ENCODE measurements at regions not wholly inside any gene's neighbourhood (a gene's known extent, or its start where the extent isn't known, plus 50 kb on each side); places are given as distances from the start of the nearest gene placed in this dataset.
A peak's percentile ranks its signal among the peaks of the same experiment; 100 is the strongest.

GRCh38 chr17:70879401-70879800, 710.1 kb downstream of the KCNJ2 start:
- DNase-seq: no peak

GRCh38 chr17:70881093-70881492, 711.8 kb downstream of the KCNJ2 start:
- DNase-seq: no peak

DNA sequence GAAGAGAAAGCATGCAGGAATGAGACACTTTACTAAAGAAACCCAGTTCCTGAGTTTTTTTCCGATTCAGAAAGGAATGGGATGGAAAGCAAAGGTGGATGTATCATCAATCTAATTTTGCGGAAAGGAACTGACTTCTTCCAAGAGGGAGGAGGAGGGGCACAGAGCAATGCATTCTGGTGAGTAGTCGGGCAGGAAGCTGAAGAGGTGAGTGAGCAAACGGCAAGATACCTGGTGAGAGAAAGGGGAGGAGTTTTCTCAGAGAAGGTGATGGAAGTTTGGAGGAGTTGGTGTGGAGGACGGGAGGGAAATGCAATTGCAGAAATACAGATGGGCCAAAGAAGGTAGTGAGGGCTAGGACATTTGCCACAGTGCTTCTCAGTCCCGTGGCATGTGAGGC, 713.2 kb downstream of the KCNJ2 start:
- no peak for DNase-seq

DNA sequence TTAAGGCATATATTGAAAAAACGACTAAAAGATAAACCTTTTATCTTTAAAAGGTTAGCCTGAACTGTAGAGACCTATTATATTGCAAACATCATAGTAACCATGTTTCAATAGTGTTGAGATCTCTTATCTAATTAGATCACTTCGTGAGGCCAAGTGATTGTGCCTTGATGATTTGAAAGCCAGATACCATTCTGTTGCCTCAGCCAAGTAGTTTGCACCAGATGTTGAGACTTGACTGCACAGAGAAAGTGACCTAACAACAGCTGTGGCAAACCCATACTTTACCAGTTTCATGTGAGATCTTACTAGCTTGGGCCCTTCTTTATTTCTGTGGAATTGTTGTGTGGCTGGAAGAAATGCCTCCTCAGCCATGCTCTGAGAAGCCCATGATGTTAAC, 717.3 kb downstream of the KCNJ2 start:
- DNase-seq: no peak

DNA sequence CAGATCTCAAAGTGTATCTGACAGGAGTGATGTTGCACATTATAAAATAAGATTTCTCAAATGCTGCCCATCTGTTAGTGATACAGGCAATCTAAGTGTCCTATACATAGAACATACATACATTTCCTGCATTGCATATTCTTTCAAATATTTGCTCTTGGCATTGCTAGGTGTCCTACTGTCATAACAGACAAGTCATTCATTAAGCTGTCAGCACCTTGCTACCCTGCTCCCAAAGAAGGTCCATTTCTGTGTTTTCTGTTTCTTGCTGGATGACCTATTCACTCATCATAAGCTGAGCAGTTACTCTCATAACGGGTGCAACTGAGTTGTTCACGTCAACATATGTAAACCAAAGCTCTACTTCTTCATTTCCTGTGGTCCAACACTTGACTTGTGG, 719.0 kb downstream of the KCNJ2 start:
- no peak for DNase-seq

- DNase-seq: no peak
Measured at GRCh38 chr17:70891306-70891705, 722.0 kb downstream of the KCNJ2 start.

- no peak for DNase-seq
Measured at GRCh38 chr17:70892527-70892926, 723.2 kb downstream of the KCNJ2 start.

- DNase-seq: no peak
Measured at GRCh38 chr17:70896843-70897242, 727.5 kb downstream of the KCNJ2 start.

DNA sequence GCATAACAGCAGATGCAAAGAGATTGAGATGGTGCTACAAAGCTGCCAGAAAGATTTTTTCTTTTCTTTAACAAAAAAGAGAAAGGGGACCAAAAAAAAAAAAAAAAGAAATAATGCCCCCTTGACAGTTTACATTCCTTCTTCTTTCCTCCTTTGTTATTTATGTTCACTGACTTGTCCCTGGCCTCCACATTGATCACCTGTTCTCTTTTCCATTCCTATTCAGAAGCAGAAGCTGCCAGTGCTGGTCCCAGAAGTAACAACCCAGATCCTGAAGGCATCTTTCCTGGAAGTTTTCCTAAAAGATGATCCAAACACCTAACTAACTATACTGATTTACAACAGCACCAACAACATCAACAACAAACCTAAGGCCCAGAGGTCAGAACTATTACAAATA, 728.1 kb downstream of the KCNJ2 start:
- no peak for DNase-seq

- DNase-seq: no peak
Measured at GRCh38 chr17:70901870-70902269, 732.5 kb downstream of the KCNJ2 start.

DNA sequence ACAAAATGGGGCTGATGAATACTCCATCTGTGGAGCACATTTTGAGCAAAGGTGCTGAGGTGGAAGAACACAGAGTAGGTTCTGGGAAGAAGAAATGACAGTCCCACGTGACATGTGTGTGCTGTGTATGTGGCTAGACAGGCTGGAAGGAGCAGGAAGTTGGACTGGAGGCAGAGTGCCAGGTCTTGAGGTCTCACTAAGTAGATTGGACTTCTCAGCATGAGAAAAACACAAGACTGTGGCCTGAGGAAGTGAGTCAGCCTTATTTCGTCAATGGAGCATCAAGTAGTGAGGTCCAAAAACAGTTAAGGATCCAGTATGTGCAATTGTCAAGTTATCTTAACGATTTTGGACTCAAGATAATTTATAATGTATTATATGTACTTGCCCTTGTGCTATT, 736.5 kb downstream of the KCNJ2 start:
- peak; percentile 3 to 43 (median 21) for DNase-seq

- DNase-seq: no peak
Measured at GRCh38 chr17:70906808-70907207, 737.5 kb downstream of the KCNJ2 start.

GRCh38 chr17:70912716-70913485, 743.6 kb downstream of the KCNJ2 start:
- DNase-seq: no peak

GRCh38 chr17:70916469-70916868, 747.1 kb downstream of the KCNJ2 start:
- DNase-seq: peak in 1 of 4 experiments; percentile 0

- no peak for DNase-seq
Measured at GRCh38 chr17:70919241-70919640, 749.9 kb downstream of the KCNJ2 start.

DNA sequence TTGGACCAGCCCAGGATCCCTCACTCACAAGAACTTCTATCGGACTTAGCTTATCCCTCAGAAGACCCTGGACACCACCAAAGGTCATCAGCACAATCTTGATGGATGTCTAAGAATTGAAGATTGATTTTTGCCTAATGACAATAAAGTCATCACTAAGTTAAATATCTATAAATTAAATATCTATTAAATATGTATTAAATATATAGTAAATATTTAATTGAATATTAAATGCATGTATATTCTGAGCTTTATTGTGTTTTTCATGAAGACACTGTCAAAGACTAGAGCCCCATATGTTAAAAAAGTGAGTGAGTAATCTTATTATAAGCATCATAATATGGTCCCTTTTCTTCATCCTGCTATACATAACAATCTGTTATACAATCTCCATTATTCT, 751.1 kb downstream of the KCNJ2 start:
- no peak for DNase-seq

DNA sequence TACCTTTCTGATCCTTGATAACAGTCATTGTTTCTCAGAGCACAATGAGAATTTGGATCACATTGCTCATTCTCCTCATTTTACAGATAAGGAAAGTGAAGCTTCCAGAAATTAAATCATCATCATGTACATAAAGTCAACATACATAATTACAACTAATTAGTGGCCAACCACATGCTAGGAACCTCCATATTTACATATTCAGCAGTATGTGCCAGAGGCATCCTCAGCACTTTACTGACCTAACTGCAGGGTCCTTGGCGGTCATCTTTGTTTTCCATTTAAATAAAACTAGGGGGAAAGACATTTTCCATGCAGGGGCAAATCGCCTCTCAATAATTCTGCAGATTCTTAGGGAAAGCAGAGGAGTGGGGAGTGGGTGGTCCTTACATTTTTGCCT, 752.9 kb downstream of the KCNJ2 start:
- DNase-seq: no peak

DNA sequence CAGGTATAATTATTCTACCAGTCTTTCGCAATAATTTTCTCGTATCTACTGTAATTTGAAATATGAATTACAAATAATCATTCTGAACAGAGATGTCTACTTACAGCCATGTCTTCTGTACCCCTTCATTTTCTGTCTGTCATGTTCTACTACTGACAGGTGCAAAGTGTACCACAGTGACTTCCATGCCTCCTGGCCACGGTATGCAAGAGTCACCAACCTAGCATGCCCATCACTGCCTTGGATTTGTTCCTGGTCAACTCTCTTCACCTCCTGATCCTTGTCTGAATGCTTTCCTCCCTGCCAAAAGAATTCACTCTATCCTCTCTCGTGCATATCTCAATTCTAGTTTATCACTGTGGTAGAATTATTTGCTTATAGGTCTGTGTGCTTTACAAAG, 755.4 kb downstream of the KCNJ2 start:
- DNase-seq: no peak

DNA sequence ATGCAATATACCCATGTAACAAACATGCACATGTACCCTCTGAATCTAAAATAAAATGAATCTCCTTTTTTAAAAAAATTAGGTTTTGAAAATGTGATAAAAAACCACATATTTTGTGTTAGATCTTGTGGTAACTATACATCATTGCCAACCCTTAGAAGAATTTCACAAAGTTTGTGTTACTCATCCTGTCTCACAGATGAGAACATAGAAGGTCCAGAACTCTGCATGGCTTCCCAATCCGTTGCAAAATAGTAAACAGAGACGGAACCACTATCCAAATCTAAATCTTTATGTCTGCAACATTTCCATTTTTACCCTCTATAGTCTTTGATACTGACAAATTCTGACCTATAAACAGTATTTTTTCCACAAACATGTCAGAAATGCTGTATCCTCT, 759.9 kb downstream of the KCNJ2 start:
- no peak for DNase-seq

DNA sequence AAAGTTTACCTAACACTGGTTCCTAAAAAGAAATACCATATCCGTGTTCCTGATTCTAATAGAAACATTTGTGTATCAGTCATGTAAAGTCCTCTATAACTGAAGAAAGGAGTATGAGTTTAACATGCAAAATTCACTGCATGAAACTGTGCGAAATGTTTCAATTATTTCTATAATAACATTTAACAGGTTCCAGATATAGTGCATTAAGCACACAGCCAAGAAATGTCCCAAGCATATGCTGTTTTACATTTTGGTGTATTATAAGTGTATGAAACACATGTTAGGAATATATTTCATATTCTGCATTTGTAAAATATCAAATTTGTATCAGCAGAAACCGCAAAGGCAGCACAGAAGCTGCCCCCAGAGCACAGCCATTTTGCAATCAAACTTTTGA, 764.9 kb downstream of the KCNJ2 start:
- no peak for DNase-seq

GRCh38 chr17:70934835-70935234, 765.5 kb downstream of the KCNJ2 start:
- no peak for DNase-seq

DNA sequence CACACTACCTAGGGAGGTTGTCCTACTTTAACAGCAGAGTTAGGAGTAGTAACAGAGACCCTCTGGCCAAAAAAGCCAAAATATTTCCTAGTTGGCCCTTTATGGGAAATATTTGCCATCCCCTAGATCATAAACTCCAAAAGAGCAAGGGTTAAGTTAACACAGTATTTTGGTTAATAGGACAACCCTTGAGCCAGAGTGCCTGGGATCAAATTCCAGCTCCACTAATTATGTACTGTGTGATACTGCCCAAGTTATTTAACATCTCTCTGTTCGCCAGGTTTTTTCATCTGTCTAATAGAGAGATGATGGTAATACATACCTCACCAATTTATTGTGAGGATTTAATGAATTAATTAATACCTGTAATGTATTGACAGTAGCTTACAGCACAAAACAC, 767.4 kb downstream of the KCNJ2 start:
- DNase-seq: no peak

DNA sequence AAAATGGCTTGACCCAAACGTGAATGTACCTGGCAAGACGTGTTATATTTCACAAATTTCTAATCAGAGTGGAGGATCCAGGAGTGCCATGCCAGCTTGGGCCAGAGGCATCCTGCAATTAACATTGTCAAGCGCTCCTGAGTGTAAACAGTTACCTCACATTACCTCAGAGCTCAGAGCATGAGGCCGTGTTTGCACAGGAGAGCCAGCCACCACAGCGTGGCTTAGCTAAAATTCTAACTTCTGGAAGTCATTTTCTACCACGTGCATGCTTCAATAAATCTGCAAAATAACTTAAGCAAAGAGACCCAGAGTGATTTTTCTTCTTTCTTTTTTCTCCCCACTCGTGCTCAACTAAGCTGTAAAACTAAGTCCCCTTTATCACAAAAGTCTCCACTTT, 769.0 kb downstream of the KCNJ2 start:
- no peak for DNase-seq

DNA sequence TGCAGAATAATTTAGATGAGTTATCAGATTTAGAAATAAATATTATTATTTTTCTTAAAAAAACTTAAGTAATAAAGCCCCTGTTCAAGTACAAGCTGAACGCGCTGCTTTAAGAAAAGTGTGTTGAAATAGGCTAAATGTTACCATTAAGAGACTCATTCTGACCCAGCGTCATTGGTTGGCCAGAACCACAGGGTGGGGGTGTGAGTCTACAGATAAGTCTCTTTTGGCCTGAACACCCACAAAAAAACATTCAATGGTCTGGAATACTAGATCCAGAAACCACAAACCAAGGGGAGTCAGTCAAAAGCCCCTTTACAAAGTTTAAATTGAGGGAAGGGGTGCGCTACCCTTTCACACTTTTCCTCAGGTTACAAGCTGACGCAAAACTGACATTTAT, 776.1 kb downstream of the KCNJ2 start:
- DNase-seq: no peak

DNA sequence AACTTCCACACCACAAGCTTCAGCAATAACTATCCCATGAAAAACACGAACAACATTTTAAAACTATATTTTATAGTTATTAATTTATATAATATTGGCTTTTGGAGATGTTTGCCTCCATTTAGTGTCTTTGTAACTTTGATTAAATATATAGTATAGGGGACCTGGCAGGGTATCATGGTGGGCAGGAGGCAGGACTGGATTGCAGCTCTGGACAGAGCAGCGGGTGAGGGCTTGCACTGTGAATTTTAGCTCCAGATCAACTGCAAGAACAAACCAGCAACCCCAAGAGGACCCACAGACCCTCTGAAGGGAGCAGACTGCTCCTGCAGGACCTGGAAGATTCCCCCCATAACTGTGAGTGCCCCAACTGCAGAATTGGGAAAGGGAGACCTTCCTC, 777.9 kb downstream of the KCNJ2 start:
- no peak for DNase-seq
